HG03097 (cell line): ENCODE measurements at regions not wholly inside any gene's neighbourhood (a gene's known extent, or its start where the extent isn't known, plus 50 kb on each side); places are given as distances from the start of the nearest gene placed in this dataset.
"Not testable (repeated sequence)": the region's sequence is repeated elsewhere in the genome, so short reads cannot be mapped to it uniquely, and the experiment has no call there.

ENCODE experiments used
- ATAC-seq: cut with Tn5 transposase; IDR thresholded peaks from one replicate; pipeline ENCODE4 v1.9.1; 2021; ENCODE audit not compliant: unreplicated experiment, low FRiP score

DNA sequence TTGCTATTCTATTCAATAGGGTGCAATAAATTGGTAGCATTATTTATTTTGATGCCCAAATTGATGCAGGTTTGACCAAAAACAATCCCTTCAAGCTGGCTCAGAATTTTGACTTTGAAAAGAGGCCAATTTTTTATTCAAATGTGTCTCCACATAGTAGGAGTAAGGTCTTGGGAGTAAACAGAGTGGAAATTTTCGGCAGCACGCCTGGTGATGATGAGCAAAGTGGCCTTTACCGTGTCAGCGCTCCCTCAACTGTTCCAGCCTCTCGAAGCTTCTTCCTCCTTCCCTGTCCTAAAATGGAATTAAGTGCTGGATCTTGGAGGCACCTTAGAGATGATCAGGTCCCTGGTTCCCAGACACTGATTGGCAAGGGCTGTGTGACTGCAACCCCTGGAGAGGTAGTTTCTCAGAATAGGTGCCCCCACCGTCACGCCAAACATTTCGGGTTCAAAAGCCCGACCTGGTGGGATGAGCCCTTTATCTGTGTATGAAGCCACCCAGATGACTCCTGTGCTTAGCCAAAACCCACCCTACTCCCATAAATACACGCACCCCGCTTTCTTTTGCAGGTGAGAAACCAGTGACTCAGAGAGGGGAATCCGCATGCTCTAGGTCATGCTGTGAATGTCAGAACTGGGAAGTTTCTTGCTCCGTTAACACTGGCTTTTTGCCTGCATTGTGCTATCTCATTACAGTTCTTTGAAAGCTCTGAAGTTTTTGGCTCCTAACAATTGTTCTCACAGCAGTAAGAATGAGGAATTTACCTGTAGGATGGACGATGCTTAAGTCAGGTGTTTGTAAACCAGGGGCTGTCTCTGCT, 89.1 kb downstream of the CRYGS start:
- no peak for ATAC-seq

DNA sequence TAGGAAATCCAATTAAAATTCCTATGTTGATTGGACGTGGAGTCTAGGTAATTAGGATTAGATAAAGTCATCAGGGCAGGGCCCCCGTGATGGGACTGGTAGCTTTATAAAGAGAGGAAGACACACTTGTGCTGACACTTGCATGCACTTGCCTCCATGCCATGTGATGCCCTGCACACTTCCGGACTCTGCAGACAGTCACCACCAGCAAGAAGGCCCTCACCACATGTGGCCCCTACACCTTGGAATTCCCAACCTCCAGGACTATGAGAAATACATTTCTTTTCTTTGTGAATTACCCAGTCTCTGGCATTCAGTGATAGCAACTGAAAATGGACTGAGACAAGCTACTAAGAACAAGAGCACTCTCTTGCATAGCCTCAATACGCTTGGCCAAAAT, 90.6 kb downstream of the CRYGS start:
- no peak for ATAC-seq

DNA sequence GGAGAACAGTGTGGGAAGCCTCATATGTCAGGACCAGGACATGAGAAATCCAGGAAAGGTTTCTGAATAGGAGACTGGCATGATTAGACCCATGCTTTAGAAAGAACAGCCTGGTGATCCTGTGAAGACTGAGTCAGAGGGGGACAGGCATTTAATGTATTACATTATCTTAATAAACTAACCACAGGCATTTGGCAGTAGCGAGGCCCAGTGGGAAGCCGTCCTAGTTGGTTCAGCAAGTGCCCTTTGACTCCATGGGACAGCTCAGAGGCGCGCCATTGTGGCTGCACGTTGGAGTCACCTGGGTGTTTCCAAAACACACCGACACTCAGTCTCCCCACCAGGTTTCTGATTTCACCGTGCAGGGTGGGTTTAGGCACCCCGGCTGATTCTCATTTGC, 90.5 kb upstream of the DGKG start:
- ATAC-seq, result no peak

- no peak for ATAC-seq
These were observed 89.3 kb upstream of the DGKG start for GRCh38 chr3:186451371-186451770.

DNA sequence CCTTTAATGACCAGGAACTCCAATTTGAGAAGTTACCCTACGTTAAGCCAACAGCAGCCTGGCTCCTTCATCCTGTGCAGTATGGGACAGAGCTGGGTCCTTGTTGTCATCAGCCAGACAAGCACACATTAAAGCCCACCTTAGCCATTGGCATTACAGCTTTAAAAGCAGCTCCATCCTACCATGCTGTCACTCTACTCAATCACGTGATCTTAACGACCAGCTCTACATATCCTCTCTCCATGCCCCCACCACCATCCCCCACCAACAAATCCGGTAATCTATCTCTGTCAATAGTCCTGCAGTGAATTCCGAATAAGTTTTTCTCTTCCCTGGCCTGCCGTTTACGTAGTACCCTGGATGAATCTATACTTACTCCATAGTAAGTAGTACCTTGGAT, 82.9 kb upstream of the DGKG start:
- no peak for ATAC-seq

DNA sequence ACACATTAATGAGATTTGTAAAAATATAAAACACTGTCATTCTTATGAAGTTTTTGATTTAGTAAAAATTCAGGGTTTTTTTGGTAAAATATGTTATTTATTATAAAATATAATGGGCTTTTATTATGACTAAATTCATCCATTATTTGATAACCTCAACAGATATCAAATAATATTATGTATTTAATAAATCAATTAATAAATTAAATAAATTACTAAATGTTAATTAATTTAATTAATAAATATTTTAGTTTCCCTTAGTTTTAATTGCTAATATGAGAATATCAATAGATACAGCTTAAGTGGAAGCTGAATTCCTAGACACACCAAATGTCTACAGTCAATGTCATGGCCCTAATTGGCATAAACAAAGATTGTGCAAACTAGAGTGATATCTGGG, 82.3 kb upstream of the DGKG start:
- ATAC-seq, result no peak

- not testable (repeated sequence) for ATAC-seq
These were observed 80.9 kb upstream of the DGKG start for GRCh38 chr3:186442979-186443378.

GRCh38 chr3:186442162-186442561, 80.1 kb upstream of the DGKG start:
- ATAC-seq, result no peak

DNA sequence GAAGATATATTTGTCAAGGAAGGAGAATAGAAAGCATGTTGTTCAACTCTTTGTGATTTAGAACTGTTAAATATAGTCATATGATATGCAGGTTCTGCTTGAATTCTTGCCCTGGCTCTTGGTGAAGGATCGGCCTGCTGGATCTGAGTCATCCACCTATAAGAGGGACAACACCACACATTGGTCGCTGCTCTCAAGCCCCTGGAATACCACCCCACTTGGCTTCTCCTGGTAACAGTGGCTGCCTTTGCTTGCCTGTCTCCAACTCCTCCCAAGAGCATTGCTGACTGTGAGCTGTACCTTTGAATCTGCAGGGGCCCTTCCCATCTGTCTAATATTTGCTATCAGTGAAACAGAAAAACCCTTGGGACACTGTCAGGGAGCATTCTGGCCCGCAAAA, 78.9 kb upstream of the DGKG start:
- no peak for ATAC-seq

- ATAC-seq, result no peak
These were observed 77.7 kb upstream of the DGKG start for GRCh38 chr3:186439725-186440124.

- not testable (repeated sequence) for ATAC-seq
These were observed 73.3 kb upstream of the DGKG start for GRCh38 chr3:186435332-186435731.

DNA sequence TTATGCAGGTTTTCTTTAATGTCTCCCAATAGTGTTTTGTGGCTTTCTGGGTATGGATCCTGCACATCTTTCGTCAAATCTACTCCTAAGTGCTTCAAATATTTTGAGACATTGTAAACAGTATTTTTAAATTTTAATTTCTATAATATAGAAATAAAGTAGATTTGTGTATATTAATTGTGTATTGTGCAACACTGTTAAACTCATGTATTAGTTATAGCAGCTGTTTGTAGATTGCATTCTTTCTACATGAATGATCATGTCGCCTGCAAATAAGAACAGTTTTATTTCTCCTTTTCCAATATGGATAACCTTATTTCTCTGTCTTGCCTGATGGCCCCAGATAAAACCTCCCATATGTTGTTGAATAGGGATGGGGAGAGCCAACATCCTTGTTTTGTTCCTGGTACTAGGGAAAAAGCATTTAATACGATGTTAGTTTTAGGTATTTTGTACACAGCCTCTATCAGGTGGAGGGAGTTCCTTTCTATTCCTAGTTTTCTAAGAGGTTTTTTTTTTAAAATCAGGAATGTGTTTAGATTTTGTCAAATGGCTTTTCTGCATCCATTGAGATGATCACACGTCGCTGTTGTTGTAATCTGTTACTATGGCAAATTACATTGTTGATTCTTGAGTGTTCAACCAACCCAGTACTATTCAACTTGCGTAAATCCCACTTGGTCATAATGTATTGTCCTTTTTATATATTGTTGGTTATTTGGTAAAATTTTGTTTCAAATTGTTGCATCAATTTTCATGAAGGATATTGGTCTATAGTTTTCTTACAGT, 71.1 kb upstream of the DGKG start:
- ATAC-seq, result no peak

DNA sequence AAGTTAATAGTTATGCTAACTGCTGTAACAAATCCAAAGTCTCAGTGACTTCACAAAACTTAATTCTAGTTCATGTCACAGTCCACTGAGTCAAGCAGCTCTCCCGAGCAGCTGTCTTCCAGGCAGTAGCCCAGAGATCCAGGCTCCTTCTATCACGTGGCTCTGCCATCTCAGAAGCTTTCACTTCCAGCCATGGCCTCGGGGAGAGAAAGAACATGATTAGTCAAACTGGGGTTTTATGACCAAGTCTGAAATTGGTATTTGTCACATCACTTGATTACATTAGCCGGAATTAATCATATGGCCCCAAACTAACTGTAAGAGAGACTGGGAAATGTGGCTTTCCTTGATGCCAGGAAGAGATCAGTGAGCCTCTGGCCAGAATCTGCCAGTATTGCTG, 70.2 kb upstream of the DGKG start:
- no peak for ATAC-seq

DNA sequence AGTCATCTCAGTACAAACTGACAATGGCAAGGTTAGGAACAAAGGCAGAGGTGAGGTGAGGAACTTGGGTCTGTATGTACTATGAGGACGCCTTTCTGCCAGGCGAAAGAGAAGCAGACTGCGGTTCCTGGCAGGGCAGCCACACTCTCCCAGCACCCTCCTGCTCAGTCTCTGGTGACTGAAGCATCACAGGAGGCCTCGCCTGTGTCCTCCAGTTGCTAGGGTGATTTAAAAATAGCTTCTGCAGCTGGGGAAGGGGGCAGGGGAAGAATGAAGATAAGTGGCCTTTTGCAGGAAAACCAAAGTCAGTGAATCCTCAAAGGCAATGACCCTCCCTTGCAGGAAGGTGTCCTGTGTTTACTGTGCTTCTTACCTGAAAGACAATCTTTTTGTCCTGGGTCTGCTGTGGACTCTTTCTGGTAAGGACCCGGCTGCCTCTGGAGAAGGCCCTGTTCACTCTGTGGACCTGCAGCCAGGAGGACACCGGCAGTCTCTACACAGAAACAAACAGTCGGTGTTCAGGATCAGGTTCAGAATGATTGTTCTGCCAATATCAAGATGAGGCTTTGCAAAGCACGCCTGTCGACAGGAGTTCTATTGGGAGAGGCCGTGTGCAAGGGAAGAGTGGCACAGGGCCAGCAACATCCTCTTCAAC, 65.7 kb upstream of the DGKG start:
- ATAC-seq, result no peak

DNA sequence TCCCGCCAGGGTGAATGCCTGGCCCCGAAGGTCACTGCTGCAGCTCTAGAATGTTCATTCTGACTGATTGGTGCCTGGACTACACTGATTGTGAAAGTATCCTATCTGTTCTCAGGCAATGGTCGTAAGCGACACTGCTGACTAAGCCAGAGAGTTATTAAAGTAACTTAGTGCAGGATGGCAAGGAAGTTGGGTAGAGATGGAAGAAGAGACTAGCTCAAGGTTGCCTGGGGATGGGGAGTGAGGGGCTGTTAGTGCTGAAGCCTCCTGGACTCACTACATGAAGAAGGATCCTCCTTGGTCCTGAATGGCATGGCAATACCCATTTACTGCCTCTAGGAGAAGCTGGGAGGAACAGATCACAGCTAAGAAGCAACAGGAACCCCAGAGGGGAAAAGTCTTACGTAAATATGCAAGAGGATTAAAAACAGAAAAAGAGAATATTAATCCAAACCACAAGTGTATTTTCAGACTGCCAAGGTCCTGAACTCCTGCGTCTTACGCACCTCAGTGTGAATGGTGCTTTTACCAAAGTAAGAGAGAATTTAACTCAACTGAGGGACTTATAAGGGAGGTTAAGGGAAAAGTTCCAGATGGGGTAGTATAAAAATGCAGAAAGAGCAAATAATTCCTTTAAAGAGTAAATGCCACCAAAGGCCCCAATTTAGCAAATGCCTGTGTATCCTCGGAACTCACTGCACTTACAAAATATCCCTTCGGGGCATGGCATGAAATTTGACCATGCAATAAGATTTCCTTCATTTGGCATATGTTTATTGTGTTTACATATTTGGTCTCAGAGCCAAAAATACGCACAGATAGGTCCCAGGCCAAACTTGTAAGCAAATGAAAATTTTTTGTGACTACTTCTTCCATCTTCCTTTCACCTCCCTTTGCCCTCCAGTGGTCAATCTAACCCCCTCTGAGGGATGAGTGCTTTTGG, 64.0 kb upstream of the DGKG start:
- ATAC-seq, result no peak

- ATAC-seq, result no peak
These were observed 59.9 kb upstream of the DGKG start for GRCh38 chr3:186421946-186422345.

GRCh38 chr3:186418671-186419145, 56.7 kb upstream of the DGKG start:
- ATAC-seq, result no peak

- ATAC-seq, result no peak
These were observed 55.8 kb upstream of the DGKG start for GRCh38 chr3:186417791-186418190.

GRCh38 chr3:186414735-186415419, 52.8 kb upstream of the DGKG start:
- ATAC-seq, result no peak
